HepG2 (cell line): ENCODE measurements at regions not wholly inside any gene's neighbourhood (a gene's known extent, or its start where the extent isn't known, plus 50 kb on each side); places are given as distances from the start of the nearest gene placed in this dataset.

ENCODE experiments used
- ATAC-seq: fragments of 200-7000 bp; cut with Tn5 transposase; 3 replicates; pipeline ENCODE4 v1.9.1; 2020; ENCODE audit warnings: mild to moderate bottlenecking, moderate library complexity
- BruUV-seq: library from RNA; stranded (reverse); fragments of 400-500 nt; replicated peaks from 2 replicates; lab custom pipeline; 2021; lab: Mats Ljungman, UMichigan
- CTCF ChIA-PET: fragments of 300-600 bp; formaldehyde crosslinking; extraction: SDS; loops from one replicate; lab custom pipeline; 2021; ENCODE audit warnings: low total read pairs, inconsistent platforms, low intra/inter-chr PET ratio; lab: Yijun Ruan, JAX
- POLR2A ChIA-PET: fragments of 350-600 bp; sonication (Branson Sonifier 250); formaldehyde crosslinking; loops from one replicate; lab custom pipeline; 2020; ENCODE audit warnings: antibody characterized with exemption, inconsistent platforms; lab: Yijun Ruan, JAX
- DNase-seq: peaks from one replicate; pipeline ENCODE4 v3.0.0-alpha.2; 2015; ENCODE audit warnings: low spot score
- FAIRE-seq: peaks from 3 replicates; lab custom pipeline; 2011; peaks lifted over from hg19 to GRCh38; lab: Jason Lieb, UNC
- H2AFZ ChIP-seq: one replicate; pipeline ENCODE4 v1.6.1; 2011; ENCODE audit warnings: low read length, inconsistent platforms
- H3K27ac ChIP-seq: fragments of 300-600 bp; 3 replicates; pipeline ENCODE4 v1.8.0; 2011; ENCODE audit warnings: mixed run types, mild to moderate bottlenecking, mixed read lengths, low read length, inconsistent platforms; ENCODE audit not compliant: insufficient read depth; ENCODE audit errors: extremely low read length
- H3K27me3 ChIP-seq, 2 experiments: fragments of 200-600 bp in 1 of 2; 2 replicates in 1 of 2; 3 replicates in 1 of 2; pipeline versions ENCODE4 v1.6.0 to v1.8.0; 2011; ENCODE audit warnings: low read length in 2 of 2, mild to moderate bottlenecking in 2 of 2, moderate library complexity in 2 of 2, inconsistent platforms in 1 of 2; ENCODE audit not compliant: insufficient read depth in 2 of 2, control insufficient read depth in 1 of 2
- H3K36me3 ChIP-seq, 2 experiments: fragments of 200-600 bp in 1 of 2; replicated peaks in 1 of 2; 2 replicates in 1 of 2; 3 replicates in 1 of 2; pipeline versions ENCODE4 v1.5.1 to v1.8.0; 2011; ENCODE audit warnings: low read length in 2 of 2, inconsistent platforms in 1 of 2; ENCODE audit not compliant: insufficient read depth in 2 of 2, control insufficient read depth in 1 of 2
- H3K4me1 ChIP-seq: 2 replicates; pipeline ENCODE4 v1.5.1; 2012; ENCODE audit warnings: low read length, inconsistent platforms; ENCODE audit not compliant: insufficient read depth
- H3K4me2 ChIP-seq: 2 replicates; pipeline ENCODE4 v1.6.0; 2011; ENCODE audit warnings: low read depth, low read length, inconsistent platforms
- H3K4me3 ChIP-seq, 3 experiments: fragments of 200-600 bp in 1 of 3; sonication (generic), shearing (Covaris generic) in 1 of 3; replicated peaks in 1 of 3; 2 replicates each; pipeline ENCODE4 v1.5.1; 2011 to 2016; ENCODE audit warnings: low read length in 3 of 3, inconsistent platforms in 2 of 3, low read depth in 2 of 3, mild to moderate bottlenecking in 2 of 3, control low read depth in 1 of 3, mixed read lengths in 1 of 3; ENCODE audit not compliant: insufficient read depth in 1 of 3
- H3K79me2 ChIP-seq: one replicate; pipeline ENCODE4 v1.6.1; 2011; ENCODE audit warnings: low read length, inconsistent platforms; ENCODE audit not compliant: insufficient read depth
- H3K9ac ChIP-seq: 2 replicates; pipeline ENCODE4 v1.6.0; 2011; ENCODE audit warnings: mild to moderate bottlenecking, low read depth, low read length, inconsistent platforms; ENCODE audit not compliant: insufficient read depth
- H3K9me3 ChIP-seq: 2 replicates; pipeline ENCODE4 v1.5.1; 2012; ENCODE audit warnings: mild to moderate bottlenecking, low read length
- H4K20me1 ChIP-seq: 2 replicates; pipeline ENCODE4 v1.6.0; 2011; ENCODE audit warnings: inconsistent platforms, mild to moderate bottlenecking, low read length, moderate library complexity; ENCODE audit not compliant: insufficient read depth
- ARHGAP35 ChIP-seq: sonication (generic); formaldehyde crosslinking; IDR thresholded peaks from 2 replicates; pipeline ENCODE4 v1.9.0; 2022; ENCODE audit warnings: mild to moderate bottlenecking, inconsistent platforms, moderate library complexity, missing genetic modification reagents, borderline replicate concordance
- ARID5B ChIP-seq: IDR thresholded peaks from 2 replicates; pipeline ENCODE4 v1.4.0; 2020; ENCODE audit warnings: mild to moderate bottlenecking, missing genetic modification reagents
- HMGXB4 ChIP-seq, 2 experiments: sonication (generic) in 1 of 2; formaldehyde crosslinking in 1 of 2; IDR thresholded peaks; 2 replicates each; pipeline versions ENCODE4 v1.4.0 to v1.6.1; 2018 to 2020; ENCODE audit warnings: missing genetic modification reagents in 2 of 2, borderline replicate concordance in 1 of 2, low read depth in 1 of 2, mild to moderate bottlenecking in 1 of 2, missing biosample characterization in 1 of 2
- NAIF1 ChIP-seq: sonication (generic); formaldehyde crosslinking; IDR thresholded peaks from 2 replicates; pipeline ENCODE4 v1.5.0; 2020; ENCODE audit warnings: mild to moderate bottlenecking, missing genetic modification reagents, borderline replicate concordance
- ZBTB20 ChIP-seq: sonication (generic); formaldehyde crosslinking; IDR thresholded peaks from 2 replicates; pipeline ENCODE4 v1.8.1; 2023; ENCODE audit warnings: missing genetic modification reagents, low read depth, mild to moderate bottlenecking, borderline replicate concordance
- ZNF205 ChIP-seq: IDR thresholded peaks from 2 replicates; pipeline ENCODE4 v1.6.1; 2018; ENCODE audit warnings: missing biosample characterization, missing genetic modification reagents
- ZNF770 ChIP-seq: sonication (generic); formaldehyde crosslinking; IDR thresholded peaks from 2 replicates; pipeline ENCODE4 v1.5.0; 2020; ENCODE audit warnings: mild to moderate bottlenecking, missing genetic modification reagents
- ZNF839 ChIP-seq: sonication (generic); formaldehyde crosslinking; IDR thresholded peaks from 2 replicates; pipeline ENCODE4 v1.4.0; 2020; ENCODE audit warnings: missing genetic modification reagents, mild to moderate bottlenecking, borderline replicate concordance
- WGBS: methylation state at CpG from one replicate; pipeline ENCODE4 v1.1.6; 2017; ENCODE audit warnings: low lambda C conversion rate; 5-methylcytosine and 5-hydroxymethylcytosine counted together
- in situ Hi-C: cut with HindIII; loops from 2 replicates; pipeline ENCODE4 v1.10.0; 2017; ENCODE audit warnings: low pct_unique_long_range_greater_than_20kb; ENCODE audit not compliant: extremely low pct_ligation_motif_present
- intact Hi-C: fragments of 100-400 bp; cut with micrococcal nuclease; formaldehyde crosslinking; loops from one replicate; pipeline ENCODE4 v1.10.0; 2022; ENCODE audit not compliant: unreplicated experiment

GRCh38 chr4:11111876-11112275 is 316.8 kb downstream of the HS3ST1 start:
- in situ Hi-C loops (no loop called here), intact Hi-C loops (no loop called here)
- ATAC-seq (no peak), FAIRE-seq (no peak), DNase-seq (no peak)
- no peaks in the 10 kb centered on the region for H3K4me1 ChIP-seq
- H4K20me1 ChIP-seq = no peaks in the 10 kb centered on the region
- no TSS peak for BruUV-seq
- H3K27ac ChIP-seq = no peak overlapping the region
- POLR2A ChIA-PET = no interaction called here
- CTCF ChIA-PET = no interaction called here
- H2AFZ ChIP-seq = no peak overlapping the region
- no peak overlapping the region for H3K4me2 ChIP-seq
- no peaks in the 10 kb centered on the region for H3K27me3 ChIP-seq
- 0% methylated on average over 2 of the region's 2 CpGs for WGBS
- H3K9ac ChIP-seq = no peak overlapping the region
- no peaks in the 10 kb centered on the region for H3K36me3 ChIP-seq
- H3K9me3 ChIP-seq = peaks cover 68% of the 10 kb centered on the region
- H3K79me2 ChIP-seq = no peaks in the 10 kb centered on the region
- TF ChIP-seq ARID5B (CRISPR knock-in tag) (no peak), NAIF1 (CRISPR knock-in tag) (no peak), ARHGAP35 (CRISPR knock-in tag) (no peak), HMGXB4 (CRISPR knock-in tag; IDR thresholded peaks at IDR 0.05; ENCODE audit: borderline replicate concordance in 1 of 2, low read depth in 1 of 2) (no peak), ZBTB20 (CRISPR knock-in tag) (no peak), ZNF839 (no peak), ZNF770 (CRISPR knock-in tag) (no peak), ZNF205 (CRISPR knock-in tag) (no peak)
- no peak overlapping the region for H3K4me3 ChIP-seq
